ENCODE measurements at regions not wholly inside any gene's neighbourhood (a gene's known extent, or its start where the extent isn't known, plus 50 kb on each side); places are given as distances from the start of the nearest gene placed in this dataset.

DNA sequence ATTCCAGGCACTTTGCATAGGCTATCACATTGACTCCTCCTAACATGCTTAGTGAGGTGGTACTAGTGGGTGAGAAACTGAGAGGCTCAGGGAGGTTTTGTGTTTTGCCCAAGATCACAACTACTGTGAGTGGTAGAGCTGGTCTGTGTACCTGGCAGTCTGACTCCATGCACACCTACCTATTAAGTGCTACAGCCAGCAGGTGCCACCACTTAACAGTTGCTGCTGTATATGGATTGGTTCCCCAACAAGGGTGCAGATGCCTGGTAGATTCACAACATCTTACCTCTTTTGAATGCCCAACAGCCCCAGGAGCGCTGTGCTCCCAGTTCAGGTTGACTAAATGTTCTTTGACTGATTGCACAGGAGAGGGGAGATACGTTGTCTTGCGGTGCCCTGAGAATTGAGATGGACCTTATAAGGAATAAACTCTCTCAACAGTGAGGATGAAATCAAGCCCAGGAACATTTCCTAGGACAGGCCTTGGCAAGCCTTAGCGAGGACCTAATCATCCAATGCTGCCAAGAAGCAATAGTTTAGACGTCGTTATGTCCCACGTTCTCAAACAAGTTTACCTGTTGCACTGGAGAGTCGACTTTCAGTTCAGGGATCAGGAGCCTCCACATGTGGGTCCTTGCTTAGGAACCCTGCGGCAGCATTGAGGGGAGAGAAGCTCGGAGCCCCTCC lies 78.9 kb upstream of the F3 start:
- no peak for DNase-seq (ENCODE audit: extremely low read depth in 1 of 2, low read depth in 1 of 2)

GRCh38 chr1:94619731-94620130 lies 78.2 kb upstream of the F3 start:
- no peak for DNase-seq (ENCODE audit: extremely low read depth in 1 of 2, low read depth in 1 of 2)

DNA sequence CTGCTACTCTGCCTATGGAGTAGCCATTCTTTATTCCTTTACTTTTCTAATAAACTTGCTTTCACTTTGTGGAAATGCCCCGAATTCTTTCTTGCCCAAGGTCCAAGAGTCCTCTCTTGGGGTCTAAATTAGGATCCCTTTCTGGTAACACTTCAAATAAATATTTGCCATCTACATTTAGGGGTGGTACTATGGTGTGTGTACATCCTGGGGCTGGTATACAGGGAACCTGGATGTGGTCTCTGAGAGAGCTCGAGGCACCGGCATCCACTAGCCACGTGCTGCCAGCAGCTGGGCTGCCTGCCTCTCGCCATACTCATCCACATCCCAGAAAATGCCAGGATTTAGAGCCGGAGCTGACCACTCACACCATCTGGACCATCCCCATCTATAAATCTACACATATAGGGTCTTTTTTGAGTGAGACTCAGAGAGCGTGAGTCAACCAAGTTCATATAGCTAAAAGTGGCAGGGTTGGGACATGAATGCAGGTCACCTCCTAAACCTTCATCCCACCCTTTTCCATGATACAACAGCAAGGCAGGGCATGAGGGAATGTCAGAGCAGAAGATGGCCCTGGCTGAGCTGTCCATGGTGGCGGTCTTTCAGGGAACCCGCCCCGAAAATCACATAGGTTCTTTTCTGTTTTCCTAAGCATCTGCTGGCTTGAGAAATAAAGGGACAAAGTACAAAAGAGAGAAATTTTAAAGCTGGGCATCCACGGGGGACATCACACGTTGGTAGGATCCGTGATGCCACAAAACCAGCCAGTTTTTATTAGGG lies 76.6 kb upstream of the F3 start:
- DNase-seq (ENCODE audit: extremely low read depth in 1 of 2, low read depth in 1 of 2), result no peak

GRCh38 chr1:94617134-94617805 lies 75.7 kb upstream of the F3 start:
- no peak for DNase-seq (ENCODE audit: extremely low read depth in 1 of 2, low read depth in 1 of 2)

GRCh38 chr1:94616506-94616905 lies 74.9 kb upstream of the F3 start:
- DNase-seq (ENCODE audit: extremely low read depth in 1 of 2, low read depth in 1 of 2), result no peak

DNA sequence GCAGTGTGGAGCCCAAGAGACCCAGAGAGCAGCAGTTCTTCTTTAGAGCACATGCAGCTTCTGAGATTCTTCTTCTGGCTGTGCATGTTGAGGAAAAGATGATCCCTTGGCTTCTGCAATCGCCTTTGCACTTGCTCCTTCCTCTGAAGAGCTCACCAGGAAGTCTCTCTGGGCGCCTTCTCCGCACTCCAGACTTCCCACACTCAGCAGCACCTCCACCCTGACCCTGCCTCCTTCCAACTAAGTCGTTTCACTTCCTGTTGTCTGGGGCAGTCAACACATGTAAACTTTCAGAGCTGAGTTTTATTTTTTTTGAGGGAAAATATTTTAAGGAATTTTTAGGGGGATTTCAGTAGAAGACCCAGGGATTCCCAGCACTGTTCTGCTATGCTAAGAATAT lies 73.4 kb upstream of the F3 start:
- no peak for DNase-seq (ENCODE audit: extremely low read depth in 1 of 2, low read depth in 1 of 2)

DNA sequence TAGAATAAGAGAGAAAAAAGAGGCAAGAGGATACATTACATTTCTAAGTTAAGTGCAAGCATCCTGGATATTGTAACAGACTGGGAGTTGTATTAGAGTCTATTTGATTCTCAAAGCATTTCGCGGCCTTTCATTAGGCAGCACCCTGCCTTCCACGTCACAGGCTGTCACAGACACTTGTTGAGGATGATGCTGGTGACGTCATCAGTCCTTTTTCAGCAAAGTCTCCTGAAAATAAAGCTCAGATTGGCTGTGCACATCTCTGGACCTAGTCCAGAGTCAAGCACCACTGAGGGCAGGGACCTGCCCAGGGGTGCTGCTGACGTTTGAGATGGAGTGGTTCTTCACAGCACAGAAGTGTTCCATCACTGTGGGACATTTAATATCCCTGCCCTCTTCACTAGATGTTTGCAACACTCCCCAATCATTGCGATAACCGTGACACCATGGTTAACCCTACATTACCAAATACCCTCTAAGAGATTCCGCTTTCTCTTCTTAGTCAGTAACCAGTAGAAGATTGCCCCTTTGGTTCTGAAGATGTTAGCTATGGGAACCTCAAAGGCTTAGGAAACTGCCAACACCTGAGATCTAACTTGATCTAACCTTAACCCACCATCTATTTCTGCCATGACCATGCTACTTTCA lies 72.7 kb upstream of the F3 start:
- no peak for DNase-seq (ENCODE audit: extremely low read depth in 1 of 2, low read depth in 1 of 2)

GRCh38 chr1:94612525-94613204 lies 71.1 kb upstream of the F3 start:
- no peak for DNase-seq (ENCODE audit: extremely low read depth in 1 of 2, low read depth in 1 of 2)

GRCh38 chr1:94611681-94612475 lies 70.3 kb upstream of the F3 start:
- no peak for DNase-seq (ENCODE audit: extremely low read depth in 1 of 2, low read depth in 1 of 2)

DNA sequence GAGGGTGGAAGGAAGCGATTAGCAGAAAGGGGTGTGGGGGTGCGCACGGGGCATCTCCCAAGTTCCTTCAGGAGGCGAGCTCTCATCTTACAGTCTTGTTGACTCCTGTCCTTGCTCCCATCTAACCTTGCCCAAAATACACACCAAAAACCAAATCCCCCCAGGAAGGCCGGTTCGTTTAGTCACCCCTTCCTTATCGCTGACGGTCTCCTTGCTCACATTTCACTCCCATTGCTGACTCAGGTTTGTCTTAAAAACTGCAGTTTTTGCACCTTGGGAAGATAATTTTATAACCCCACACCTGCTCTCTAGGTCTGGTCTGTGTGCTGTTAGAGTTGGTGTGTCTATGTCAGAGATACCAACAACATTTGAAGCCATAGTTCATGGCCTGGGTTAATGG lies 68.1 kb upstream of the F3 start:
- DNase-seq (ENCODE audit: extremely low read depth in 1 of 2, low read depth in 1 of 2), result no peak

DNA sequence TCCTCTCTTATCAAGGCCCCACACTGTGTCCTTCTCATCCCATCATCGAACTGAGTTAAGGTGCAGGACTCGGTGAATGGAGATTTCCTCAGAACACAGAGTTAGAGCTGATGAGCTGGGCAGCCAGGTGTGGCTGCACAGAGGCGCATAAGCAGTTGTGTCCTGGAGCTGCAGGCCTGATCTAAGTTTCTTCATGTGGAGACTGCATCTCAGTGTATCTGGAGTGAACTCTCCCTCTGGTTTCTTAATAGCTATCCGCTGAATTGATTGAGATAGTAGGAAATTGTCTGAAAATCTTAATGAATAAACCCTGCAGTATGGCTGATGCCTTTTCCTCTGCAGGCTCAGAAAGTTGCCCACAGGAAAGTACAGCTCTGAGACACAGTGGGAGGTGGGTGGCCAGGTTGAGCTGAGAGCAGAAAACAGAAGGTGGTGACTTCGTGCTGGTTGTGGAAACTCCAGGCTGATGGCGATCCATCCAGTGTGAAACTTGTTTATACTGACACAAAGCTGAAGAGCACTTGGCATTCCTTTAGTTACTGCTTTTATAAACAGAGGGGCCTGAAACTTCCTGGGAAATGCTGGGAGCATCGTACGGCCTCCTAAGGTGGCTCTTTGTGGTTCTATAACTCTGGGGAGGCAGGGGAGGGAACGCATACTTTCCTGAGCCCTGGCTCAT lies 67.4 kb upstream of the F3 start:
- no peak for DNase-seq (ENCODE audit: extremely low read depth in 1 of 2, low read depth in 1 of 2)

GRCh38 chr1:94608142-94608851 lies 66.7 kb upstream of the F3 start:
- DNase-seq (ENCODE audit: extremely low read depth in 1 of 2, low read depth in 1 of 2), result no peak

- no peak for DNase-seq (ENCODE audit: extremely low read depth in 1 of 2, low read depth in 1 of 2)
Observed at GRCh38 chr1:94607398-94607797, 65.8 kb upstream of the F3 start.

GRCh38 chr1:94606471-94606870 lies 64.9 kb upstream of the F3 start:
- DNase-seq (ENCODE audit: extremely low read depth in 1 of 2, low read depth in 1 of 2), result no peak

GRCh38 chr1:94603663-94604062 lies 62.1 kb upstream of the F3 start:
- DNase-seq (ENCODE audit: extremely low read depth in 1 of 2, low read depth in 1 of 2), result no peak

GRCh38 chr1:94602802-94603625 lies 61.5 kb upstream of the F3 start:
- no peak for DNase-seq (ENCODE audit: extremely low read depth in 1 of 2, low read depth in 1 of 2)

DNA sequence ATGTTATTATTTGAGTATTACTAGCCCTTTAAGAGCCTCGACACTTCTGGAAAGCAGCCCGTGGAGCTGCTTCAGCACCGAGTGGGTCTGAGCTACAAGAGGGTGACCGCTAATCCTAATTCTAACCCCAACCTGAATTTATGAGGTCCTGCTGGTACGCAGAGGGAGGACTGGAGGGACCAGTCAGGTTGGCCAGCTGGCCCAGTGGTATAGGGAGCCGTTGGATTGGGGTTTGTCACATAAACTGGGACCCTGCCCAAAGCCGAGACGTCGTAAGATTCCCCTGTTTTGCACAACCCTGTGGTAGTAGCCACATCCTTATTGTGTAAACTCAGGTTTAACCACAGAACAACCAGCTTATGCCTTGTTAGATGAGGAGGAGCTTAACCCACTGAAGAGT lies 60.8 kb upstream of the F3 start:
- no peak for DNase-seq (ENCODE audit: extremely low read depth in 1 of 2, low read depth in 1 of 2)

DNA sequence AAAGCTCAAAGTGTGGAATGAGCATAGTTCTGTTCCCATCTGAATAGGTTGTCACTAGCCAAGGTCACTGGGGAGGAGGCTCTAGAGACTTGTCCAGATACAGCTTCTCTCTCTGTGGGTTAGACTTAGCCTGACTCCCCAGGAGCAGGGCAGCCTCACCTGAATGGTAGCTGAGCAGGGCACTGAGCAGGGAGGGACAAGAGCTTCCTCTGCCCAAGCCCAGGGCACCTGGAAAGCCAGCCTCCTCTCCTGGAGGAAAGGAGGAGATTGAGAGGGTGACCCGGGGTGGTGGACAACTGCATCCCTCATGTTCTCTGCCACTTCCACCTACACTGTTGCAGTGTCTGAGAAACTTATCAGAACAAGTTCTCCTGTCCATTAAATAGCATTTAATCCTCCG lies 59.0 kb upstream of the F3 start:
- no peak for DNase-seq (ENCODE audit: extremely low read depth in 1 of 2, low read depth in 1 of 2)
